ENCODE measurements at regions not wholly inside any gene's neighbourhood (a gene's known extent, or its start where the extent isn't known, plus 50 kb on each side); places are given as distances from the start of the nearest gene placed in this dataset.

- DNase-seq (ENCODE audit: low read depth), result no peak
Measured at GRCh38 chr19:31501427-31502195, 152.4 kb upstream of the TSHZ3 start.

DNA sequence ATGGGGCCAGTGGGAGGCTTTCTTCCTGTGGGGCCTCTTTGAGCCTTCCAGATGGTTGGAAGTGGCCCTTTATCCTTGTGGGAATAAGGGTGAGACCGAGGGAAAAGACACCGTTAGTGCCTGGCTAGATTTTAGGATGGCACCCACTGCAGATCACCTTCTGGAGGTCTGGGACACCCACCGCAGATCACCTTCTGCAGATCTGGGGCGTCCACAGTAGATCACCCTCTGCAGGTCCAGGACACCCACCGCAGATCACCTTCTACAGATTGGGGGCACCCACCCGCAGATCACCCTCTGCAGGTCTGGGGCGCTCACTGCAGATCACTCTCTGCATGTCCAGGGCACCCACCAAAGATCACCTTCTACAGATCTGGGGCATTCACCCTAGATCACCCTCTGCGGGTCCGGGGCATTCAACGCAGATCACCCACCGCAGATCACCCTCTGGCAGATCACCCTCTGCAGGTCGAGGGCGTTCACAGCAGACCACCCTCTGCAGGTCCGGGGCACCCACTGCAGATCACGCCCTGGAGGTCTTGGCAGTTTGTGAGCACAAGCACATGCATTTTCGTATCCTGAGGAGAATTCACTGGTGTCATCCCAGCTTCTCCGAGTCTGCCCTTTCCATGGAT lies 153.4 kb upstream of the TSHZ3 start:
- no peak for DNase-seq (ENCODE audit: low read depth)

GRCh38 chr19:31503211-31503610 lies 154.0 kb upstream of the TSHZ3 start:
- no peak for DNase-seq (ENCODE audit: low read depth)

- no peak for DNase-seq (ENCODE audit: low read depth)
Measured at GRCh38 chr19:31504221-31504620, 155.0 kb upstream of the TSHZ3 start.

- DNase-seq (ENCODE audit: low read depth), result no peak
Measured at GRCh38 chr19:31505596-31505910, 156.3 kb upstream of the TSHZ3 start.

DNA sequence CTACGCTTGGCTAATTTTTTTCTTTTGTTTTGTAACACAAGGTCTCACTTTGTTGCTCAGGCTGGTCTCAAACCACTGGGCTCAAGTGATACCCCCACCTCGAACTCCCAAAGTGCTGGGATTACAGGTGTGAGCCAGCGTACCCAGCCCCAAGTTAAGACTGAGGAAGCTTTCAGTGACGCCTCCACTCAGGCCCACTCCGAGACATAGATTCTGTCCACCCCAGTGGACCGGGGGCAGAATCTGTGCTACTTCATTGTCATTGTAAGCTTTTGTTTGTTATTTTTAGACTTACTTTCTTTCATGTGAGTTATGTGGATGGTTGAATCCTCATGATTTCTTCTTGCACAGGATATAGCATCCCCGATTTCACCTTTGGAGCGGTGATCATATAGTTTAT lies 156.9 kb upstream of the TSHZ3 start:
- no peak for DNase-seq (ENCODE audit: low read depth)

GRCh38 chr19:31510635-31511034 lies 161.4 kb upstream of the TSHZ3 start:
- DNase-seq (ENCODE audit: low read depth), result no peak

DNA sequence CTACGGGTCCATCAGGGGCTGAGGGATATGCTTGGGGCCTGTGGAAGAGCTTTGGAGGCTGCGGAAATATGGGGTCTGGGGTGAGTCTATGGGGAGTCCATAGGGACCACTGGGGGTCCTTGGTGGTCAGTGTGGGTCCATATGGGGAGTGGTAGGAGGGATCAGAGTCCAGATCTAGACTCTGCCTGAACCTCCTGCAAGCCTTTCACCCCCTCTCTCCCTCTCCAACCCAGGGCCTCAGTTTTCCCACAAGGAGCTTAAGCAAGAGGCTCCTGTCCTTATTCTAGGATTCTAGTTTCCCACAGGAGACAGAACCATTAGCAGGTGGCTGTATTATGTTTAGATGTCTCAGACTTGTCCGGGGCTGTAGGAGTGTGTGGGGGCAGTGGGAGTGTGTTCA lies 161.9 kb upstream of the TSHZ3 start:
- no peak for DNase-seq (ENCODE audit: low read depth)

DNA sequence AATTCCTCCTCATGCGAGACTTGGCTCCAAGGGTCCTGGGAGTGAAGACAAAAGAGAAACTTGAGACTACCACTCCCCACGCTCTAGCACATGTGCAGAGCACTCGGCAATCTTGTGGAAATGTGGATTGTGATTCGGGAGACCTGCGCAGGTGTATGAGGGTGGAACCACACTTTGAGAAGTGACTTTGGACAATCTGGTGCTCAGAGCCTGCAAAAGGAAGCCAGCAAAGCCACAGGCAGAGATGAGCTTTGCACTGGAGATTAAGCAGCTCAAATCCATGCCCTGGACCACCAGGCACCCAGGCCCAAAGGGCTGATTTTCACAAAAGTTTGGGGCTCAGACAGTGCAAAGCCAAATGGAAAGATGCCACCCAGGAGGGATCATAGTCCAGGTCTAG lies 162.5 kb upstream of the TSHZ3 start:
- DNase-seq (ENCODE audit: low read depth), result no peak

- no peak for DNase-seq (ENCODE audit: low read depth)
Measured at GRCh38 chr19:31512181-31512970, 163.1 kb upstream of the TSHZ3 start.

GRCh38 chr19:31513841-31514240 lies 164.6 kb upstream of the TSHZ3 start:
- no peak for DNase-seq (ENCODE audit: low read depth)

DNA sequence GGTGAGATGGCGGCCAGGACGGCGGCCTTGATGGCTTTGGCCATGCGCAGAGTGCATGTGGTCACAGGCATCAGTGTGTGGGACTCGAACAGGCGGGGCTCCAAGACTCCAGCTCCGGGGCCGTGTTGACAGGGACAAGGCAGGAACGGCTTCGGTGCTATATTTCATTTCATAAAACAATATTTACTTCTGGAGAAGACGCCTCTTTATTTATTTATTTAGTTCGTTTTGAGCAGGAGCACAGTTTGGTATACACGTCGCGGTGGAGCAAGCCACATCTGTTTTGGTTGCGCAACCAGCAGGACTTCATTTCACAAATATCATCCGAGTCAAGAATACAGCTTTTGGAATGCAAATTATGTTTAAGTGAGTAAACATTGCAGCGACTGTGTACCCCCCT lies 166.7 kb upstream of the TSHZ3 start:
- no peak for DNase-seq (ENCODE audit: low read depth)

DNA sequence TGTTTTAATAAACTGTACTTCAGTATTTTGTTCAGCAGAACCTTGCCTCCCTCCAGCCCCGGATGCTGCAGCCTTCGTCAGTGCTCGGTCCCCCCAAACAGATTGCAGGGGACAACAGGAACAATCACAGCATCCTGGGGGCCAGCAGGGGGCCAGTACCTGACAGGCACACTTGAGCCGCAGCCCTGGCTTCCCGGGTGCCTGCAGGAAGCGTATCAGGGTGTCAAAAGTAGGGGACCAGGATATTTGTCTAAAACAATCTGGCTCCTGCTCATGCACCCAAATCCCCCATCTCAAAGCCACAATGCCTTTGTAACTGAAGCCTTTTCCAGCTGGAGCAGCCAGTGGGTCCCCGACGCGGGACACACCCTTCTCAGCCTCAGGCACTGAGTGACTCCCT lies 167.5 kb upstream of the TSHZ3 start:
- no peak for DNase-seq (ENCODE audit: low read depth)

DNA sequence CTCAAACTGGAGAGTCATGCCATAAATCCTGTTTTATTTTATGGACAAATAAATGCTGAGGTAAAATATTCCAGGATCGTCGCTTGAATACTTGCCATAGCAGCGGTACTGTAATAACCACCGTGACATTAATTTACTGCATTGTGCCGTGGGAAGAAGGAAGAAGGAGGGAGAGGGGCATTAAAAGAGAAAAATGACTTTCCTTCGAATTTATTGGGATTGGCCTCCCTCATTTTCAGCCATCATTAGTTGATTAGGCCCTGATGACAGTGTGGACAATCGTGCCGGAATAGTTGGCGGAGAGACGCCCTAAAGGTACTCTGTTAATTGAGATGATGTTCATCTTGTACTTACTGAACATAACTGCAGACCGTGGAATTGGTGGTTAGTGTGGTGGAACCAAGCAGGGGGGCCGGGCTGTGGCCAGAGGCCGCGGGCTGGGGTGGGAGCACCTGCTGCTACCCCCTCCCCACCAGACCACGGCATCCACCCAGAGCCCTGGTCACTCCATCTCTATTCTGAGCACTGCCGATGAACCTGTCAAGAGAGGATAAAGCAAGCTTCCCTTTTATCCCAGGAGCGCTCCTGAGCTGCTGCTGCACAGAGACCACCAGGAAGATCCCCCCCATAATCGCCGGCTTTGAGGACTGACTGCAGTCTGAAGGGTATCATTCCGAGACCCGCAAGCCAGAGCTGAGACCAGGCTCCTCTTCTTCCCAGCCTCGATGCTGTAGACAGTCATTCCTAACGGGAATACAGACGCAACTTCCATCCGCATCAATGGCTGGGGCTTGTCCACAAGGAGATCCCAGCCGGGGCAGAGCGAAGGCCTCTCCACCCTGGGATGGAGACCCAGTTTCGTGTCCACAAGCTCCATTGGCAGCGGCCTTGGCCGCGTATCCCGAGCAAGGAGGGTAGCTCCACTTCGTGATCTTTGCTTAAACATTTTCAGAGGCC lies 168.3 kb upstream of the TSHZ3 start:
- no peak for DNase-seq (ENCODE audit: low read depth)

DNA sequence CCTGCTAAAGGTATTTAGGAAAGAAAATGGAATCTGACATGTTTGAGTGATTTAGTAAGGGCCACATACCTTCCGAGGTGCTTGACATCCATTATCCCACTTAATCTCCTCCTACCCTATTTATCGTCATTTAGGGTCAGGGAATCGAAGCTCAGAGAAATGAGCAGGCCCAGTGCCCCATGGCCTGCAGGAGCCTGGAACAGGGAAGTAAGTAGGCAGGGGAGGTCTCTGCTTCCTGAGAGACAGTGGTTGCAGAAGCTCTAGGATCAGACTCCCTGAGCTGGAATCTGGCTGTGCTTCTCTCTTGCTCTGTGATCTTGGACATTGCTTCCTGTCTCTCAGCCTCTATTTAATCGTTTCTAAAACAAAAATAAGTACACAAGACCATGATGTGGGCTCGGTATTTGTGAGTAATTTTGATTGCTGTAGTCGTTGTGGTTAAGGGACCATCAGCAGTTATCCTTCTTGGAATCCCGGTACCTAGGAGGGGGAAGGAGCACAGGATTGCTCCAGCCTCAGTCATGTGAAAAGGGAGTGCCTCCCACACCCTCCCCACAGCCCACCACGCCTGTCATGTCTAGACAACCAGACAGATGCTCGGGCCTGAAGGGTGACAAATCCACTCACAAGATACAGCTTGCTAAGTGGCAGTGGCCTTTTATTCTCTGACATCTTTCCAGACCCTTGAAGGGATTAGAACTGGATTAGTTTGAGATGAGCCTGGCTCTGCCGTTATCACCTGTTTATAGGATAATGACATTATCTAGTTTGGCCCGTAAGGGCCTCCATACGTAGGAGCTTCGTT lies 169.2 kb upstream of the TSHZ3 start:
- no peak for DNase-seq (ENCODE audit: low read depth)

DNA sequence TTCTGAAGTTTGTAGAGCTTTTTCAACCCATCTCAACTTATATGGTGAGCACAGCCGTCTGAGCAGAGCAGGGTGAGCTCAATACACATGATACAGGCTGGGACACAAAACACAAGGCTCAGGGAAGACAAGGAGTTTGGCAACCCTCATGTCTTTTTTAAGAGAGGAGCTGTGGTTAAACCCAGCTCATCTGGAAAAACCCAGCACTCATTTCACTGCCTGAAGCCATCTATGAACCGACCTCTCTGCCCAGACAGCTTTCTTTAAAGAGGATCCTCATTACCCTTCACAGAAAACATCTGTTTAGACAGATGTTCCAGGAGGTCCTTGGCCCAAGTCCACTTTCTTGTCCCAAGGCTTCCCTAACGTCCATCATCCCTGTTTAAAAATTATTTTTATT lies 170.0 kb upstream of the TSHZ3 start:
- no peak for DNase-seq (ENCODE audit: low read depth)

- no peak for DNase-seq (ENCODE audit: low read depth)
Measured at GRCh38 chr19:31519908-31520307, 170.7 kb upstream of the TSHZ3 start.

- DNase-seq (ENCODE audit: low read depth), result no peak
Measured at GRCh38 chr19:31520633-31521032, 171.4 kb upstream of the TSHZ3 start.

GRCh38 chr19:31525610-31526147 lies 176.4 kb upstream of the TSHZ3 start:
- DNase-seq (ENCODE audit: low read depth), result no peak

- no peak for DNase-seq (ENCODE audit: low read depth)
Measured at GRCh38 chr19:31527443-31527842, 178.2 kb upstream of the TSHZ3 start.

DNA sequence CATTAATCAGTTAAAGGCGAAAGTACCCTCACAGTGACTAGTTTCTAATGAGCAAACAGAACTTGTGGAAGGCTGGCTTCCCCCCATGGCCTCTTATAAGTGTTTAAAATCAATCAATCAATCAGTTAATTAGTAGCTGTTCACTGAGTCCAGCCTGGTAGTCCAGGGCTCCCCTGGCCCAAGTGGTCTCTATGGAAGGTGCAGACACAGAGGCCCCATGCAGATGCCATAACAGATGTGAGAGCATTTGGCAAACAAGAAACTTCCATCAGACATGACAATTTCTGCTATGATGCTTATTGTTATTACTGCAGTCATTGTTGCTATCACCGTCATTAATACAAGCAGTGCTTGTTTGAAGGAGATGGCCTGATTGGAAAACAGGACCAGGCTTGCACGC lies 179.0 kb upstream of the TSHZ3 start:
- no peak for DNase-seq (ENCODE audit: low read depth)
